Neural progenitor cell (in vitro differentiated cells): ENCODE measurements at regions not wholly inside any gene's neighbourhood (a gene's known extent, or its start where the extent isn't known, plus 50 kb on each side); places are given as distances from the start of the nearest gene placed in this dataset.

ENCODE experiments used
- DNase-seq: peaks from one replicate; pipeline ENCODE4 v3.0.0-alpha.2; 2016; ENCODE audit warnings: low spot score
- H2AFZ ChIP-seq: fragments of 200-600 bp; sonication (generic); replicated peaks from 2 replicates; pipeline ENCODE4 v1.6.1; 2016; ENCODE audit warnings: antibody characterized with exemption
- H3F3A ChIP-seq: fragments of 200-600 bp; sonication (generic); 2 replicates; pipeline ENCODE4 v1.6.1; 2016; ENCODE audit warnings: antibody characterized with exemption, low read depth
- H3K27ac ChIP-seq: fragments of 200-600 bp; sonication (generic); 2 replicates; pipeline ENCODE4 v1.5.1; 2016; ENCODE audit warnings: mild to moderate bottlenecking
- H3K27me3 ChIP-seq: fragments of 200-600 bp; sonication (generic); 2 replicates; pipeline ENCODE4 v1.6.1; 2016; ENCODE audit warnings: mild to moderate bottlenecking, moderate library complexity
- H3K36me3 ChIP-seq: fragments of 200-600 bp; sonication (generic); 2 replicates; pipeline ENCODE4 v1.5.1; 2016
- H3K4me1 ChIP-seq: fragments of 200-600 bp; sonication (generic); 2 replicates; pipeline ENCODE4 v1.6.1; 2016; ENCODE audit warnings: mixed run types
- H3K4me2 ChIP-seq: fragments of 200-600 bp; sonication (generic); 2 replicates; pipeline ENCODE4 v1.6.1; 2016
- H3K4me3 ChIP-seq: fragments of 200-600 bp; sonication (generic); 2 replicates; pipeline ENCODE4 v1.5.1; 2016
- H3K79me2 ChIP-seq: fragments of 200-600 bp; sonication (generic); 2 replicates; pipeline ENCODE4 v1.6.1; 2016; ENCODE audit warnings: low read depth
- H3K9ac ChIP-seq: fragments of 200-600 bp; sonication (generic); 2 replicates; pipeline ENCODE4 v1.6.1; 2016
- H3K9me3 ChIP-seq: fragments of 200-600 bp; sonication (generic); 2 replicates; pipeline ENCODE4 v1.5.1; 2016; ENCODE audit warnings: low read depth
- H4K20me1 ChIP-seq: fragments of 200-600 bp; sonication (generic); 2 replicates; pipeline ENCODE4 v1.6.1; 2016; ENCODE audit warnings: low read depth
- H3K27ac Mint-ChIP-seq: 3 replicates; pipeline ENCODE4 v1.8.0; 2021; ENCODE audit warnings: mixed read lengths
- H3K27me3 Mint-ChIP-seq: 2 replicates; pipeline ENCODE4 v1.8.0; 2022; ENCODE audit warnings: low read depth, mild to moderate bottlenecking, inconsistent platforms, moderate library complexity, mixed read lengths; ENCODE audit not compliant: insufficient read depth
- H3K36me3 Mint-ChIP-seq: 3 replicates; pipeline ENCODE4 v1.8.0; 2021; ENCODE audit warnings: mixed read lengths
- H3K4me1 Mint-ChIP-seq: 3 replicates; pipeline ENCODE4 v1.8.0; 2021; ENCODE audit warnings: mixed read lengths
- H3K4me3 Mint-ChIP-seq: 3 replicates; pipeline ENCODE4 v1.8.0; 2021; ENCODE audit warnings: mild to moderate bottlenecking, moderate library complexity, mixed read lengths
- H3K9me3 Mint-ChIP-seq: 3 replicates; pipeline ENCODE4 v1.8.0; 2020; ENCODE audit warnings: mixed read lengths
- CTCF ChIP-seq: fragments of 200-600 bp; sonication (generic); IDR thresholded peaks from 2 replicates; pipeline ENCODE4 v1.5.1; 2017; ENCODE audit warnings: antibody characterized with exemption, mild to moderate bottlenecking
- EZH2 ChIP-seq: fragments of 200-600 bp; sonication (generic); IDR thresholded peaks from 2 replicates; pipeline ENCODE4 v1.6.1; 2017; ENCODE audit warnings: antibody characterized with exemption, mild to moderate bottlenecking, moderate library complexity
- EZH2phosphoT487 ChIP-seq: fragments of 200-600 bp; sonication (generic); IDR thresholded peaks from 2 replicates; pipeline ENCODE4 v1.6.1; 2017; ENCODE audit warnings: antibody characterized with exemption

- H3K27me3 ChIP-seq: no peaks in the 10 kb centered on the region
- H3K4me1 ChIP-seq: no peaks in the 10 kb centered on the region
- Mint-ChIP-seq H3K27me3 (no peaks in the 10 kb centered on the region), H3K4me1 (no peaks in the 10 kb centered on the region), H3K27ac (no peak overlapping the region), H3K4me3 (no peak overlapping the region), H3K36me3 (no peaks in the 10 kb centered on the region), H3K9me3 (peaks cover 2% of the 10 kb centered on the region)
- no peaks in the 10 kb centered on the region for H3K9me3 ChIP-seq
- no peaks in the 10 kb centered on the region for H3K79me2 ChIP-seq
- no peak overlapping the region for H3K27ac ChIP-seq
- TF ChIP-seq CTCF: no peak
- TF ChIP-seq EZH2phosphoT487: no peak
- TF ChIP-seq EZH2: no peak
- no peak overlapping the region for H2AFZ ChIP-seq
- no peaks in the 10 kb centered on the region for H3K36me3 ChIP-seq
- no peak for DNase-seq
- no peak overlapping the region for H3K9ac ChIP-seq
- no peaks in the 10 kb centered on the region for H4K20me1 ChIP-seq
- no peaks in the 10 kb centered on the region for H3F3A ChIP-seq
- H3K4me2 ChIP-seq: no peak overlapping the region
- H3K4me3 ChIP-seq: no peak overlapping the region
Observed at GRCh38 chr18:60662491-60662890, 289.9 kb upstream of the MC4R start.

- TF ChIP-seq EZH2 (no peak), EZH2phosphoT487 (no peak), CTCF (no peak)
- no peak for DNase-seq
- Histone ChIP-seq H3K4me3 (no peak overlapping the region), H3K4me2 (no peak overlapping the region), H3K9ac (no peak overlapping the region), H4K20me1 (no peaks in the 10 kb centered on the region), H3K27me3 (no peaks in the 10 kb centered on the region), H3K4me1 (no peaks in the 10 kb centered on the region), H3K9me3 (no peaks in the 10 kb centered on the region), H3K27ac (no peak overlapping the region), H3K79me2 (no peaks in the 10 kb centered on the region), H3F3A (no peaks in the 10 kb centered on the region), H2AFZ (no peak overlapping the region), H3K36me3 (no peaks in the 10 kb centered on the region)
- no peak overlapping the region for H3K27ac Mint-ChIP-seq
- no peak overlapping the region for H3K4me3 Mint-ChIP-seq
- H3K4me1 Mint-ChIP-seq: no peaks in the 10 kb centered on the region
- no peaks in the 10 kb centered on the region for H3K27me3 Mint-ChIP-seq
- peaks cover 2% of the 10 kb centered on the region for H3K9me3 Mint-ChIP-seq
- H3K36me3 Mint-ChIP-seq: no peaks in the 10 kb centered on the region
Observed at GRCh38 chr18:60663060-60663989, 290.8 kb upstream of the MC4R start.

- Histone ChIP-seq H3F3A (no peaks in the 10 kb centered on the region), H3K4me3 (no peak overlapping the region), H3K27me3 (no peaks in the 10 kb centered on the region), H3K79me2 (no peaks in the 10 kb centered on the region), H3K9me3 (no peaks in the 10 kb centered on the region), H4K20me1 (no peaks in the 10 kb centered on the region), H3K4me2 (no peak overlapping the region), H3K9ac (no peak overlapping the region), H3K27ac (no peak overlapping the region), H3K36me3 (no peaks in the 10 kb centered on the region), H2AFZ (no peak overlapping the region), H3K4me1 (no peaks in the 10 kb centered on the region)
- Mint-ChIP-seq H3K27me3 (no peaks in the 10 kb centered on the region), H3K9me3 (peaks cover 2% of the 10 kb centered on the region), H3K27ac (no peak overlapping the region), H3K4me1 (no peaks in the 10 kb centered on the region), H3K36me3 (no peaks in the 10 kb centered on the region), H3K4me3 (no peak overlapping the region)
- no peak for DNase-seq
- no peak for TF ChIP-seq EZH2phosphoT487
- no peak for TF ChIP-seq EZH2
- no peak for TF ChIP-seq CTCF
Observed at GRCh38 chr18:60664736-60665135, 292.2 kb upstream of the MC4R start.
